ENCODE measurements at regions not wholly inside any gene's neighbourhood (a gene's known extent, or its start where the extent isn't known, plus 50 kb on each side); places are given as distances from the start of the nearest gene placed in this dataset.

DNA sequence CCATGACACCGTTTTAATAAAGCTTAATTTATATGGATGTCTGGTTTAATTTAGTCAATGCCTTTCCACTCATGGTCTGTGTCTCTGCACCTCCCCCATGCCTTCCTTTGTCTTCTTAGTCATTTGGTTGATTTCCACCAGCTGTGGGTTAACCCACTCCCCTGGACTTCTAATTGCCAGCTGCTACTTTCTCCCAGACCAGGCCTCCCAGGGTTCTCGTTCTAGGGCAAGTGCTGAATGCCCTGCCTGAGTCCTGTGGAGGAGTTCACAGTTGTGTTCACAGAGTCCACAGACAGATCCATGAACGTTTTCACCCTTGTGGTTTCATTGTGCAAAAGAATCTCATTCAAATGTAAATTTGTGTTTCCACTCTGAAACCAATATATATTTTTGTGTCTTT, 243.4 kb downstream of the NUF2 start:
- BruUV-seq (replicated peaks), result no TSS peak
- WGBS (ENCODE audit: insufficient coverage, insufficient replicate concordance, low lambda C conversion rate, missing lambda C conversion rate), result 2% methylated on average over 3 of the region's 3 CpGs
- no peaks in the 10 kb centered on the region for H3K36me3 ChIP-seq (ENCODE audit: control insufficient read depth in 2 of 2, insufficient read depth in 2 of 2, low read length in 1 of 2)

DNA sequence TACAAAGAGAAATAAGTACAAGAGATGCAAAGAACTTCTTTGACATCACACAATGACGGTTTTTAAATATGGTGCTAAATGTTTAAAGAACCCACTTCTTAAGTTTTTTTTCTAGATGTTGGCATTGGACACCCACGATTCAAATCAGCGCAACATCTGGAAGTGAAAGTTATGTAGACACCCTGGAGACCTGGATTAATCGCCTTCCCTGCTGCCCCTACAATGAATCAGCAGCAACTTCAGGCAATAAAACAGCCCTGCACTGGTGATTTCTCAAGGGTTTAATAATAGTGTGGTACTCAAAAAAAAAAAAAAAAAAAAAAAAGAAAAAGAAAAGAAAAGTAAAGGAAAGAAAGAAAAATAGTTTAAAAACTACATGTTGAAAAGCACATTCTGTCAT, 248.3 kb downstream of the NUF2 start:
- Histone ChIP-seq H3K79me2 (ENCODE audit: control insufficient read depth, insufficient read depth, low read length) (no peaks in the 10 kb centered on the region), H3K4me1 (ENCODE audit: control insufficient read depth, insufficient read depth, low read length) (no peaks in the 10 kb centered on the region), H3K9me3 (replicated peaks; ENCODE audit: control insufficient read depth, insufficient read depth, low read length) (no peaks in the 10 kb centered on the region), H3K9ac (ENCODE audit: control insufficient read depth, insufficient read depth, low read length) (no peak overlapping the region), H3K36me3 (ENCODE audit: control insufficient read depth in 2 of 2, insufficient read depth in 2 of 2, low read length in 1 of 2) (no peaks in the 10 kb centered on the region), H2AFZ (ENCODE audit: control insufficient read depth, low read depth, low read length) (no peak overlapping the region), H3K27me3 (replicated peaks in 1 of 2; ENCODE audit: control insufficient read depth in 2 of 2, insufficient read depth in 2 of 2, low read length in 1 of 2) (no peaks in the 10 kb centered on the region), H3K4me3 (no peak overlapping the region), H3K4me2 (ENCODE audit: control insufficient read depth, insufficient read depth) (no peak overlapping the region), H4K20me1 (ENCODE audit: control insufficient read depth, insufficient read depth) (no peaks in the 10 kb centered on the region), H3K27ac (ENCODE audit: control insufficient read depth, insufficient read depth) (no peak overlapping the region)
- in situ Hi-C loops (cut with MboI) (no loop called here), intact Hi-C loops (cut with micrococcal nuclease; ENCODE audit: unreplicated experiment) (no loop called here)
- 15% methylated on average over 4 of the region's 4 CpGs for WGBS (ENCODE audit: insufficient coverage, insufficient replicate concordance, low lambda C conversion rate, missing lambda C conversion rate)
- CTCF ChIA-PET, result interaction anchor here (1.0 kb wide), 1 partner anchor 1218 kb away, joined by 3 read pairs; no protein-coding TSS in a partner anchor
- no TSS peak for BruUV-seq (replicated peaks)
- RAD21 ChIA-PET (ENCODE audit: unreplicated experiment), result no interaction called here
- FAIRE-seq, result no peak
- DNase-seq (ENCODE audit: low read depth, low spot score), result no peak
- SMC1A ChIA-PET (ENCODE audit: uncharacterized antibody, unreplicated experiment), result no interaction called here
- no peak for ATAC-seq
- POLR2A ChIA-PET, result no interaction called here
- TF ChIP-seq TCF12 (IDR thresholded peaks at IDR 0.05; ENCODE audit: low read depth, low read length) (no peak), STAT1 (conservative IDR thresholded peaks at IDR 0.05) (no peak), DPF2 (IDR thresholded peaks at IDR 0.05) (no peak), SMC3 (IDR thresholded peaks at IDR 0.05; ENCODE audit: borderline replicate concordance, low read length) (no peak), TCF3 (IDR thresholded peaks at IDR 0.05; ENCODE audit: borderline replicate concordance, insufficient read depth, low read depth, low read length) (no peak), ASH2L (IDR thresholded peaks at IDR 0.05; ENCODE audit: borderline replicate concordance, low read depth) (no peak), MXI1 (IDR thresholded peaks at IDR 0.05; ENCODE audit: low read depth, low read length) (no peak), GABPA (IDR thresholded peaks at IDR 0.05; ENCODE audit: low read depth) (no peak), SRF (IDR thresholded peaks at IDR 0.05; ENCODE audit: low read depth in 2 of 2, low read length in 2 of 2) (no peak), MAX (IDR thresholded peaks at IDR 0.05; ENCODE audit: low read depth, low read length) (no peak), RCOR1 (conservative IDR thresholded peaks at IDR 0.05; ENCODE audit: low read depth, low read length) (no peak), RBBP5 (conservative IDR thresholded peaks at IDR 0.05) (no peak), PAX5 (IDR thresholded peaks at IDR 0.05; ENCODE audit: borderline replicate concordance, low read depth, low read length) (no peak)
- TF ChIP-seq, protein P1, sequence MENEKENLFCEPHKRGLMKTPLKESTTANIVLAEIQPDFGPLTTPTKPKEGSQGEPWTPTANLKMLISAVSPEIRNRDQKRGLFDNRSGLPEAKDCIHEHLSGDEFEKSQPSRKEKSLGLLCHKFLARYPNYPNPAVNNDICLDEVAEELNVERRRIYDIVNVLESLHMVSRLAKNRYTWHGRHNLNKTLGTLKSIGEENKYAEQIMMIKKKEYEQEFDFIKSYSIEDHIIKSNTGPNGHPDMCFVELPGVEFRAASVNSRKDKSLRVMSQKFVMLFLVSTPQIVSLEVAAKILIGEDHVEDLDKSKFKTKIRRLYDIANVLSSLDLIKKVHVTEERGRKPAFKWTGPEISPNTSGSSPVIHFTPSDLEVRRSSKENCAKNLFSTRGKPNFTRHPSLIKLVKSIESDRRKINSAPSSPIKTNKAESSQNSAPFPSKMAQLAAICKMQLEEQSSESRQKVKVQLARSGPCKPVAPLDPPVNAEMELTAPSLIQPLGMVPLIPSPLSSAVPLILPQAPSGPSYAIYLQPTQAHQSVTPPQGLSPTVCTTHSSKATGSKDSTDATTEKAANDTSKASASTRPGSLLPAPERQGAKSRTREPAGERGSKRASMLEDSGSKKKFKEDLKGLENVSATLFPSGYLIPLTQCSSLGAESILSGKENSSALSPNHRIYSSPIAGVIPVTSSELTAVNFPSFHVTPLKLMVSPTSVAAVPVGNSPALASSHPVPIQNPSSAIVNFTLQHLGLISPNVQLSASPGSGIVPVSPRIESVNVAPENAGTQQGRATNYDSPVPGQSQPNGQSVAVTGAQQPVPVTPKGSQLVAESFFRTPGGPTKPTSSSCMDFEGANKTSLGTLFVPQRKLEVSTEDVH (IDR thresholded peaks at IDR 0.05; ENCODE audit: low read depth, partially characterized antibody), result no peak
- TF ChIP-seq, protein P2, sequence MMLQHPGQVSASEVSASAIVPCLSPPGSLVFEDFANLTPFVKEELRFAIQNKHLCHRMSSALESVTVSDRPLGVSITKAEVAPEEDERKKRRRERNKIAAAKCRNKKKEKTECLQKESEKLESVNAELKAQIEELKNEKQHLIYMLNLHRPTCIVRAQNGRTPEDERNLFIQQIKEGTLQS (IDR thresholded peaks at IDR 0.05; ENCODE audit: borderline replicate concordance, extremely low read depth, low read depth, low read length), result no peak

More for the DNA sequence above, 243.4 kb downstream of the NUF2 start:
- SMC1A ChIA-PET (ENCODE audit: uncharacterized antibody, unreplicated experiment), result interaction anchor here (0.6 kb wide), 1 partner anchor 9 kb away, joined by 3 read pairs; no protein-coding TSS in a partner anchor
- Histone ChIP-seq H3K9ac (ENCODE audit: control insufficient read depth, insufficient read depth, low read length) (no peak overlapping the region), H3K27me3 (replicated peaks in 1 of 2; ENCODE audit: control insufficient read depth in 2 of 2, insufficient read depth in 2 of 2, low read length in 1 of 2) (no peaks in the 10 kb centered on the region), H2AFZ (ENCODE audit: control insufficient read depth, low read depth, low read length) (no peak overlapping the region), H4K20me1 (ENCODE audit: control insufficient read depth, insufficient read depth) (no peaks in the 10 kb centered on the region), H3K4me2 (ENCODE audit: control insufficient read depth, insufficient read depth) (no peak overlapping the region), H3K4me3 (no peak overlapping the region), H3K27ac (ENCODE audit: control insufficient read depth, insufficient read depth) (no peak overlapping the region), H3K9me3 (replicated peaks; ENCODE audit: control insufficient read depth, insufficient read depth, low read length) (no peaks in the 10 kb centered on the region), H3K79me2 (ENCODE audit: control insufficient read depth, insufficient read depth, low read length) (no peaks in the 10 kb centered on the region), H3K4me1 (ENCODE audit: control insufficient read depth, insufficient read depth, low read length) (no peaks in the 10 kb centered on the region)
- RAD21 ChIA-PET (ENCODE audit: unreplicated experiment), result no interaction called here
- POLR2A ChIA-PET, result no interaction called here
- FAIRE-seq (no peak), ATAC-seq (no peak), DNase-seq (ENCODE audit: low read depth, low spot score) (no peak)
- TF ChIP-seq CEBPB (IDR thresholded peaks at IDR 0.05; ENCODE audit: borderline replicate concordance in 1 of 2, low read depth in 2 of 2, low read length in 2 of 2) (no peak), NRF1 (conservative IDR thresholded peaks at IDR 0.05; ENCODE audit: low read depth, low read length) (no peak), MEF2A (IDR thresholded peaks at IDR 0.05; ENCODE audit: insufficient read depth, low read depth, low read length) (no peak), BRCA1 (IDR thresholded peaks at IDR 0.05; ENCODE audit: low read depth, low read length) (no peak)
- intact Hi-C loops (cut with micrococcal nuclease; ENCODE audit: unreplicated experiment), result no loop called here
- CTCF ChIA-PET, result interaction anchor here (0.8 kb wide), 2 partner anchors 20 to 1222 kb away, joined by 3 read pairs; no protein-coding TSS in a partner anchor
- in situ Hi-C loops (cut with MboI), result no loop called here
